C4-2B (cell line): ENCODE measurements at regions not wholly inside any gene's neighbourhood (a gene's known extent, or its start where the extent isn't known, plus 50 kb on each side); places are given as distances from the start of the nearest gene placed in this dataset.

ENCODE experiments used
- ZFX ChIP-seq: fragments of 450-650 bp; IDR thresholded peaks from 2 replicates; pipeline ENCODE4 v1.6.1; 2017
- TF ChIP-seq, protein P1 (sequence below): fragments of 450-650 bp; conservative IDR thresholded peaks from 2 replicates; pipeline ENCODE4 v1.5.1; 2017; ENCODE audit warnings: mild to moderate bottlenecking

DNA sequence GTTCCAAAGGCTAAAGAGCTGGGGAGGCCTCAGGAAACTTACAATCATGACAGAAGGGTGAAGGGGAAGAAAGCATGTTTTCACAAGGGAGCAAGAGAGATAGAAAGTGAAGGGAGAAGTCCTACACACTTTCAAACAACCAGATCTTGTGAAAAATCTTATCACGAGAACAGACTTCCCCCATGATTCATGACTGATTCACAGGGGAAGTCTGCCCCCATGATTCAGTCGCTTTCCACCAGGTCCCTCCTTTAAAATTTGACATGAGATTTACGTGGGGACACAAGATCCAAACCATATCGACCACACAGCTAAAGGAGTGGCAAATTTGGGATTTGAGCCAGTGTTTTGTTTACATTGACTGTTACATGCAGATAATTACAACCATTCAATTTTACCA, 971.1 kb upstream of the HS3ST1 start:
- TF ChIP-seq, protein P1, sequence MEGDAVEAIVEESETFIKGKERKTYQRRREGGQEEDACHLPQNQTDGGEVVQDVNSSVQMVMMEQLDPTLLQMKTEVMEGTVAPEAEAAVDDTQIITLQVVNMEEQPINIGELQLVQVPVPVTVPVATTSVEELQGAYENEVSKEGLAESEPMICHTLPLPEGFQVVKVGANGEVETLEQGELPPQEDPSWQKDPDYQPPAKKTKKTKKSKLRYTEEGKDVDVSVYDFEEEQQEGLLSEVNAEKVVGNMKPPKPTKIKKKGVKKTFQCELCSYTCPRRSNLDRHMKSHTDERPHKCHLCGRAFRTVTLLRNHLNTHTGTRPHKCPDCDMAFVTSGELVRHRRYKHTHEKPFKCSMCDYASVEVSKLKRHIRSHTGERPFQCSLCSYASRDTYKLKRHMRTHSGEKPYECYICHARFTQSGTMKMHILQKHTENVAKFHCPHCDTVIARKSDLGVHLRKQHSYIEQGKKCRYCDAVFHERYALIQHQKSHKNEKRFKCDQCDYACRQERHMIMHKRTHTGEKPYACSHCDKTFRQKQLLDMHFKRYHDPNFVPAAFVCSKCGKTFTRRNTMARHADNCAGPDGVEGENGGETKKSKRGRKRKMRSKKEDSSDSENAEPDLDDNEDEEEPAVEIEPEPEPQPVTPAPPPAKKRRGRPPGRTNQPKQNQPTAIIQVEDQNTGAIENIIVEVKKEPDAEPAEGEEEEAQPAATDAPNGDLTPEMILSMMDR: no peak
- no peak for TF ChIP-seq ZFX
